Adrenal gland (tissue), 9 donors: ENCODE measurements at regions not wholly inside any gene's neighbourhood (a gene's known extent, or its start where the extent isn't known, plus 50 kb on each side); places are given as distances from the start of the nearest gene placed in this dataset.

Experiments
- DNase-seq, 7 donors: peaks; one replicate each; pipeline ENCODE4 v3.0.0-alpha.2; 2019 to 2020
- H3K27ac ChIP-seq, 5 donors: fragments of 200-600 bp; sonication (generic) in 4 of 5; 1 replicate in 3 of 5; 2 replicates in 2 of 5; pipeline versions ENCODE4 v1.5.1 to v1.8.0; 2016 to 2020; ENCODE audit warnings: mild to moderate bottlenecking in 1 of 5
- H3K27me3 ChIP-seq: fragments of 200-600 bp; 2 replicates; pipeline ENCODE4 v1.8.0; 2021
- H3K36me3 ChIP-seq, 2 donors: fragments of 200-600 bp; replicated peaks in 1 of 2; 1 replicate in 1 of 2; 2 replicates in 1 of 2; pipeline versions ENCODE4 v1.5.1 to v1.8.0; 2018 to 2022
- H3K4me1 ChIP-seq, 2 donors: fragments of 200-600 bp; replicated peaks in 1 of 2; 1 replicate in 1 of 2; 2 replicates in 1 of 2; pipeline versions ENCODE4 v1.5.1 to v1.8.0; 2018 to 2021
- H3K4me3 ChIP-seq, 4 donors: fragments of 200-600 bp; sonication (generic) in 3 of 4; one replicate each; pipeline ENCODE4 v1.5.1; 2016 to 2018
- H3K9me3 ChIP-seq, 3 donors: fragments of 200-600 bp; sonication (generic) in 1 of 3; replicated peaks in 1 of 3; 1 replicate in 2 of 3; 2 replicates in 1 of 3; pipeline versions ENCODE4 v1.5.1 to v1.8.0; 2016 to 2021
- POLR2A ChIP-seq, 2 donors: fragments of 450-650 bp; IDR thresholded peaks; one replicate each; pipeline ENCODE4 v1.6.1; 2017; ENCODE audit warnings: antibody characterized with exemption in 2 of 2, mild to moderate bottlenecking in 2 of 2, moderate library complexity in 1 of 2
- WGBS, 4 donors: extraction: QIAGEN DNeasy Blood & Tissue Kit in 2 of 4; methylation state at CpG; one replicate each; pipeline versions ENCODE4 v1.1.5 to v1.1.7; 2013 to 2017; 5-methylcytosine and 5-hydroxymethylcytosine counted together
- intact Hi-C, 2 donors: fragments of 100-400 bp; cut with DNase I; formaldehyde crosslinking; loops; one replicate each; pipeline versions ENCODE4 v1.14.1 to v1.15.0; 2022 to 2023
- TF ChIP-seq, protein P1 (sequence below), 6 experiments: fragments of 450-650 bp in 4 of 6; fragments of 200-600 bp in 2 of 6; sonication (generic) in 1 of 6; IDR thresholded peaks; 1 replicate in 5 of 6; 2 replicates in 1 of 6; pipeline versions ENCODE4 v1.5.1 to v1.8.0; 2016 to 2021; ENCODE audit warnings: antibody characterized with exemption in 6 of 6, mild to moderate bottlenecking in 2 of 6, moderate library complexity in 1 of 6
- donor health status: healthy with polysubstance abuse.
- donor health status: Bipolar disorder and iron deficiency.
- donor health status: DM: yes; HTN: yes; CAD: no.
- donor health status: DM: no; HTN: no; CAD: no.
- donor health status: DM: no; HTN: no; CAD: no.

DNA sequence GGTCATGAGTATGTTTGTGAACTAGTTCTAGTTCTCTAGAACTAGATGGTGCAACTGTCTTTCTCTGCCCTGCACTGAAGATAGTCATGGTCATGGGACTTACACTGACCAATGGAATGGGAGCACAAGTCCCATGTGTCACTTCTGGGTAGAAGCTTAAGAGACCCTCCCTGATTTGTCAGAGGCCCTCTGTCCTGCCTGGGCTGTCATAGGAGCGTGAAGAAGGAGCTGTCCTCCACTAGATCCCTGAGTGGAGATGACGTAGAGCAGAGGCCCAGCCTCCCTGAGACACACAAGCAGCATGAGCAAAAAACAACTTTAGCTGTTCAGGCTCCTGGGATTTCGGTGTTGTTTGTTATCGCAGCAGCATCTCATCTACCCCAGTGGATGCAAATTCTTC lies 514.5 kb downstream of the PREX1 start:
- Histone ChIP-seq H3K4me1 (peaks cover 0 to 4% of the 10 kb centered on the region in 2 donors), H3K27ac (no peak overlapping the region), H3K4me3 (no peak overlapping the region), H3K36me3 (no peaks in the 10 kb centered on the region), H3K9me3 (no peaks in the 10 kb centered on the region), H3K27me3 (no peaks in the 10 kb centered on the region)
- WGBS, 4 donors: 89 to 95% (median 94%) methylated on average over 4 of the region's 4 CpGs
- TF ChIP-seq, protein P1, sequence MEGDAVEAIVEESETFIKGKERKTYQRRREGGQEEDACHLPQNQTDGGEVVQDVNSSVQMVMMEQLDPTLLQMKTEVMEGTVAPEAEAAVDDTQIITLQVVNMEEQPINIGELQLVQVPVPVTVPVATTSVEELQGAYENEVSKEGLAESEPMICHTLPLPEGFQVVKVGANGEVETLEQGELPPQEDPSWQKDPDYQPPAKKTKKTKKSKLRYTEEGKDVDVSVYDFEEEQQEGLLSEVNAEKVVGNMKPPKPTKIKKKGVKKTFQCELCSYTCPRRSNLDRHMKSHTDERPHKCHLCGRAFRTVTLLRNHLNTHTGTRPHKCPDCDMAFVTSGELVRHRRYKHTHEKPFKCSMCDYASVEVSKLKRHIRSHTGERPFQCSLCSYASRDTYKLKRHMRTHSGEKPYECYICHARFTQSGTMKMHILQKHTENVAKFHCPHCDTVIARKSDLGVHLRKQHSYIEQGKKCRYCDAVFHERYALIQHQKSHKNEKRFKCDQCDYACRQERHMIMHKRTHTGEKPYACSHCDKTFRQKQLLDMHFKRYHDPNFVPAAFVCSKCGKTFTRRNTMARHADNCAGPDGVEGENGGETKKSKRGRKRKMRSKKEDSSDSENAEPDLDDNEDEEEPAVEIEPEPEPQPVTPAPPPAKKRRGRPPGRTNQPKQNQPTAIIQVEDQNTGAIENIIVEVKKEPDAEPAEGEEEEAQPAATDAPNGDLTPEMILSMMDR (IDR thresholded peaks at IDR 0.05): no peak
- TF ChIP-seq POLR2A (IDR thresholded peaks at IDR 0.05): no peak
- no peak for DNase-seq
- intact Hi-C loops: loop anchor here in 1 of 2 donors (10.0 kb wide), 1 partner anchor 301 kb away; no protein-coding TSS in a partner anchor

DNA sequence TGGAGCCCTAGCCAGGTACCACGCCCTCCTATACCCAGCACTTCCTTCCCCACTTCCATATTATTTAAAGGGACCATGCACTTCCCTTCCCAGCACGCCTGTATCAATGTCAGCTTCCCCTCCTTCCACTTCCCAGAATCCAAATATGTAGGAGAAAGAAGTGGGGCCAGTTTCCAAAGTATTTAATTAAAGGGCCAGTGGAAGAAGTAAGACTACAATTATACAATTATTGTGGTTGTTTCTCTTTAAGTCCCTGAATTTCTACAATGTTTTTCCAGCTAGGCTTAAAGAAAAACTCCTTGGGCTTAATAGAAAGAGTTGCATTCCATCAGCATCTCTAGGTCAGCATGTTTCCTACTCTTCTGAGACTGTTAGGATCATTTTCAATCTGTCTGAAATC lies 515.8 kb downstream of the PREX1 start:
- intact Hi-C loops: loop anchor here in 1 of 2 donors (10.0 kb wide), 1 partner anchor 303 kb away; no protein-coding TSS in a partner anchor
- TF ChIP-seq, protein P1 (IDR thresholded peaks at IDR 0.05): no peak
- no peak for TF ChIP-seq POLR2A (IDR thresholded peaks at IDR 0.05)
- no peak for DNase-seq
- Histone ChIP-seq H3K4me3 (no peak overlapping the region), H3K27ac (no peak overlapping the region), H3K27me3 (no peaks in the 10 kb centered on the region), H3K9me3 (no peaks in the 10 kb centered on the region), H3K36me3 (no peaks in the 10 kb centered on the region), H3K4me1 (peaks cover 0 to 4% of the 10 kb centered on the region in 2 donors)
- 54 to 66% (median 63%) methylated on average over 2 of the region's 2 CpGs for WGBS, 4 donors

DNA sequence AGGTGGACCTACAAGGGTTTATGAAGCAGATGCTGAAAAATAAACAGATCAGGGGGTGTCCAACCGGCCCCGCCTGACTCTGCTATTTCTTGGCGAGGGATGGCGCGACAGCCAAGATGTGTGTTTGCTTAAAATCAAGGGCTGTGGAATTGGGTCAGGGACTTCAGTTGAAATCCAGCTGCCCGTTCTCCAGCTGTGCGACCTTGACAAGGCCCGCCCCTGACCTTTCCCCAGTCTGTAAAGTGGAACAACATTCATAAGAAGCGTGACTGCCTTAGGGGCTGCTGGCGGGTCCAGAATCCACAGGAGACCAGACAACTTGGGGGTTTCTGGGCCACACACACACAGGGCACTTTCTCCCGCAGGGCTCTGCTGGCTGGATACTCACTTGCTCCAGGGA lies 517.5 kb downstream of the PREX1 start:
- intact Hi-C loops: loop anchor here in 1 of 2 donors (10.0 kb wide), 1 partner anchor 304 kb away; no protein-coding TSS in a partner anchor
- DNase-seq: no peak
- no peaks in the 10 kb centered on the region for H3K9me3 ChIP-seq
- WGBS, 4 donors: 37 to 51% (median 44%) methylated on average over 10 to 11 of the region's 11 CpGs
- H3K36me3 ChIP-seq: no peaks in the 10 kb centered on the region
- H3K4me1 ChIP-seq: peaks cover 0 to 4% of the 10 kb centered on the region in 2 donors
- H3K4me3 ChIP-seq: no peak overlapping the region
- H3K27me3 ChIP-seq: no peaks in the 10 kb centered on the region
- no peak overlapping the region for H3K27ac ChIP-seq
- no peak for TF ChIP-seq POLR2A (IDR thresholded peaks at IDR 0.05)
- TF ChIP-seq, protein P1 (IDR thresholded peaks at IDR 0.05): no peak

DNA sequence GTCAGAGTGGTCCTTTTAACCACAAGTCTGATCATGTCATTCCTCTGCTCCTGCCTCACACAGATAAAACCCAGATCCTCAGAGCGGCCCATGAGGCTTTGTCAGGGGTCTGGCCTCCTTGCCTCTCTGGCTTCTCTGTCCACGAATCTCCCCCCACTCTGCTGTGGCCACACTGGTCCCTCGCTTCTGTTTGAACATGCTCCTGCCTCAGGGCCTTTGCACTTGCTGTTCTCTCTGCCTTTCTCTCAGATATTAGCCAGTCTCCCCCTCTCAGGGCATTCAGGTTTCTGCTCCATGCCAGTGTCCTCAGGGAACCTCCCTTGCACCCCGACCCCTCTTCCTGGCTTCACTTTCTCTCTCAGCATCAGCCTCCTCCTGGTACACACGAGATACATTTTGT lies 518.5 kb downstream of the PREX1 start:
- no peak for TF ChIP-seq POLR2A (IDR thresholded peaks at IDR 0.05)
- TF ChIP-seq, protein P1 (IDR thresholded peaks at IDR 0.05): no peak
- no peak overlapping the region for H3K27ac ChIP-seq
- H3K27me3 ChIP-seq: no peaks in the 10 kb centered on the region
- no peak for DNase-seq
- intact Hi-C loops: loop anchor here in 1 of 2 donors (10.0 kb wide), 1 partner anchor 64 kb away; no protein-coding TSS in a partner anchor
- H3K4me3 ChIP-seq: no peak overlapping the region
- no peaks in the 10 kb centered on the region for H3K36me3 ChIP-seq
- peaks cover 0 to 4% of the 10 kb centered on the region in 2 donors for H3K4me1 ChIP-seq
- no peaks in the 10 kb centered on the region for H3K9me3 ChIP-seq
- WGBS, 4 donors: 90 to 96% (median 93%) methylated on average over 5 of the region's 5 CpGs
